ENCODE measurements at regions not wholly inside any gene's neighbourhood (a gene's known extent, or its start where the extent isn't known, plus 50 kb on each side); places are given as distances from the start of the nearest gene placed in this dataset.

- TF ChIP-seq TSHZ2 (CRISPR knock-in tag; IDR thresholded peaks at IDR 0.05) (no peak), ISL1 (CRISPR knock-in tag; IDR thresholded peaks at IDR 0.05) (no peak), CSRNP3 (CRISPR knock-in tag; IDR thresholded peaks at IDR 0.05) (no peak), TCF4 (CRISPR knock-in tag; IDR thresholded peaks at IDR 0.05; ENCODE audit: borderline replicate concordance) (no peak), ZFP30 (CRISPR knock-in tag; IDR thresholded peaks at IDR 0.05) (no peak), OSR1 (CRISPR knock-in tag; IDR thresholded peaks at IDR 0.05) (no peak)
Measured at GRCh38 chr15:93144463-93145236, 55.6 kb upstream of the RGMA start (continued).

GRCh38 chr15:93143186-93143585 is 54.2 kb upstream of the RGMA start:
- ATAC-seq: no peak
- TF ChIP-seq BACH2 (CRISPR knock-in tag; IDR thresholded peaks at IDR 0.05; ENCODE audit: borderline replicate concordance) (no peak), SNAI2 (CRISPR knock-in tag; IDR thresholded peaks at IDR 0.05) (no peak), TSHZ2 (CRISPR knock-in tag; IDR thresholded peaks at IDR 0.05) (no peak), ZNF8 (CRISPR knock-in tag; IDR thresholded peaks at IDR 0.05) (no peak), CSRNP3 (CRISPR knock-in tag; IDR thresholded peaks at IDR 0.05) (no peak), CSDC2 (CRISPR knock-in tag; IDR thresholded peaks at IDR 0.05) (no peak), CREB5 (CRISPR knock-in tag; IDR thresholded peaks at IDR 0.05; ENCODE audit: low read depth) (no peak), ZNF70 (CRISPR knock-in tag; IDR thresholded peaks at IDR 0.05) (no peak), PPARA (CRISPR knock-in tag; IDR thresholded peaks at IDR 0.05; ENCODE audit: borderline replicate concordance) (no peak), ARNTL (CRISPR knock-in tag; IDR thresholded peaks at IDR 0.05; ENCODE audit: borderline replicate concordance, low read depth) (no peak), ZFP3 (CRISPR knock-in tag; IDR thresholded peaks at IDR 0.05) (no peak), ISL1 (CRISPR knock-in tag; IDR thresholded peaks at IDR 0.05) (no peak), POU6F1 (CRISPR knock-in tag; IDR thresholded peaks at IDR 0.05; ENCODE audit: borderline replicate concordance, low read depth) (no peak), ZNF565 (CRISPR knock-in tag; conservative IDR thresholded peaks at IDR 0.05; ENCODE audit: low read depth) (no peak), GLIS3 (CRISPR knock-in tag; IDR thresholded peaks at IDR 0.05) (no peak), PATZ1 (CRISPR knock-in tag; IDR thresholded peaks at IDR 0.05; ENCODE audit: borderline replicate concordance) (no peak)
